Lower leg skin (tissue), 4 donors: ENCODE measurements at regions not wholly inside any gene's neighbourhood (a gene's known extent, or its start where the extent isn't known, plus 50 kb on each side); places are given as distances from the start of the nearest gene placed in this dataset.

ENCODE experiments used
- DNase-seq, 2 donors: peaks; one replicate each; pipeline ENCODE4 v3.0.0-alpha.2; 2019; ENCODE audit warnings: low spot score in 2 of 2
- H3K4me3 ChIP-seq: fragments of 200-600 bp; sonication (generic); 2 replicates; pipeline ENCODE4 v1.5.1; 2017; ENCODE audit warnings: mild to moderate bottlenecking, low read depth; ENCODE audit not compliant: poor library complexity, severe bottlenecking
- CTCF ChIP-seq, 3 donors: fragments of 450-650 bp; IDR thresholded peaks; one replicate each; pipeline ENCODE4 v1.5.1; 2016; ENCODE audit warnings: antibody characterized with exemption in 3 of 3, mild to moderate bottlenecking in 3 of 3, moderate library complexity in 2 of 3
- POLR2A ChIP-seq, 2 donors: fragments of 450-650 bp; IDR thresholded peaks; one replicate each; pipeline ENCODE4 v1.6.1; 2016 to 2017; ENCODE audit warnings: antibody characterized with exemption in 2 of 2, mild to moderate bottlenecking in 1 of 2, moderate library complexity in 1 of 2
- WGBS, 2 donors: methylation state at CpG; one replicate each; pipeline ENCODE4 v1.1.5; 2018; 5-methylcytosine and 5-hydroxymethylcytosine counted together
- intact Hi-C: fragments of 100-400 bp; cut with DNase I; formaldehyde crosslinking; loops from one replicate; pipeline ENCODE4 v1.15.0; 2023; ENCODE audit warnings: low total_unique reads

- WGBS, 2 donors: 78 to 82% methylated on average over 1 of the region's 1 CpG
- intact Hi-C loops: no loop called here
- TF ChIP-seq POLR2A (IDR thresholded peaks at IDR 0.05) (no peak), CTCF (IDR thresholded peaks at IDR 0.05) (no peak)
- no peak overlapping the region for H3K4me3 ChIP-seq
- no peak for DNase-seq
These were observed 68.7 kb upstream of the PCDH19 start for GRCh38 chrX:100478714-100479306.

GRCh38 chrX:100477958-100478357, 67.9 kb upstream of the PCDH19 start:
- 14 to 29% methylated on average over 4 of the region's 4 CpGs for WGBS, 2 donors
- DNase-seq: peak in 1 of 2 donors; percentile 15
- no peak overlapping the region for H3K4me3 ChIP-seq
- TF ChIP-seq CTCF (IDR thresholded peaks at IDR 0.05) (no peak), POLR2A (IDR thresholded peaks at IDR 0.05) (no peak)
- intact Hi-C loops: no loop called here

- no peak for DNase-seq
- H3K4me3 ChIP-seq: no peak overlapping the region
- 40 to 51% methylated on average over 2 of the region's 2 CpGs for WGBS, 2 donors
- intact Hi-C loops: no loop called here
- no peak for TF ChIP-seq POLR2A (IDR thresholded peaks at IDR 0.05)
- no peak for TF ChIP-seq CTCF (IDR thresholded peaks at IDR 0.05)
These were observed 67.4 kb upstream of the PCDH19 start for GRCh38 chrX:100477467-100477866.
